GM18498 (cell line): ENCODE measurements at regions not wholly inside any gene's neighbourhood (a gene's known extent, or its start where the extent isn't known, plus 50 kb on each side); places are given as distances from the start of the nearest gene placed in this dataset.
"Not testable (repeated sequence)": the region's sequence is repeated elsewhere in the genome, so short reads cannot be mapped to it uniquely, and the experiment has no call there.

Experiments used
- ATAC-seq: cut with Tn5 transposase; IDR thresholded peaks from one replicate; pipeline ENCODE4 v1.9.1; 2021; ENCODE audit warnings: mild to moderate bottlenecking, moderate library complexity; ENCODE audit not compliant: unreplicated experiment

GRCh38 chr3:95521396-95521795, 1293.0 kb upstream of the EPHA6 start:
- no peak for ATAC-seq

GRCh38 chr3:95522449-95522848, 1291.9 kb upstream of the EPHA6 start:
- ATAC-seq = no peak

GRCh38 chr3:95539950-95540483, 1274.4 kb upstream of the EPHA6 start:
- ATAC-seq = no peak

- ATAC-seq = no peak
Observed at GRCh38 chr3:95565502-95565901, 1248.9 kb upstream of the EPHA6 start.

- ATAC-seq = no peak
Observed at GRCh38 chr3:95567346-95567745, 1247.0 kb upstream of the EPHA6 start.

GRCh38 chr3:95586754-95587153, 1227.6 kb upstream of the EPHA6 start:
- no peak for ATAC-seq

- ATAC-seq = not testable (repeated sequence)
Observed at GRCh38 chr3:95587641-95588040, 1226.8 kb upstream of the EPHA6 start.

GRCh38 chr3:95588473-95588872, 1225.9 kb upstream of the EPHA6 start:
- no peak for ATAC-seq

GRCh38 chr3:95595416-95596075, 1218.8 kb upstream of the EPHA6 start:
- no peak for ATAC-seq

GRCh38 chr3:95607926-95608325, 1206.5 kb upstream of the EPHA6 start:
- no peak for ATAC-seq

- ATAC-seq = no peak
Observed at GRCh38 chr3:95609411-95609810, 1205.0 kb upstream of the EPHA6 start.

- ATAC-seq = no peak
Observed at GRCh38 chr3:95612611-95613010, 1201.8 kb upstream of the EPHA6 start.

GRCh38 chr3:95613993-95614392, 1200.4 kb upstream of the EPHA6 start:
- ATAC-seq = no peak

GRCh38 chr3:95615592-95616310, 1198.6 kb upstream of the EPHA6 start:
- ATAC-seq = no peak

GRCh38 chr3:95626107-95626506, 1188.3 kb upstream of the EPHA6 start:
- no peak for ATAC-seq

- ATAC-seq = no peak
Observed at GRCh38 chr3:95627293-95627692, 1187.1 kb upstream of the EPHA6 start.

GRCh38 chr3:95627697-95628096, 1186.7 kb upstream of the EPHA6 start:
- no peak for ATAC-seq

- no peak for ATAC-seq
Observed at GRCh38 chr3:95629802-95630201, 1184.6 kb upstream of the EPHA6 start.

GRCh38 chr3:95645291-95645690, 1169.1 kb upstream of the EPHA6 start:
- ATAC-seq = no peak

- no peak for ATAC-seq
Observed at GRCh38 chr3:95654570-95655362, 1159.6 kb upstream of the EPHA6 start.

GRCh38 chr3:95655363-95655986, 1158.9 kb upstream of the EPHA6 start:
- ATAC-seq = no peak
